ENCODE measurements at regions not wholly inside any gene's neighbourhood (a gene's known extent, or its start where the extent isn't known, plus 50 kb on each side); places are given as distances from the start of the nearest gene placed in this dataset.

GRCh38 chr2:192953116-192953515, 758.4 kb upstream of the TMEFF2 start (continued):
- no peak for TF ChIP-seq CHD7 (IDR thresholded peaks at IDR 0.05; ENCODE audit: insufficient replicate concordance, low read length)
- TF ChIP-seq ZNF274 (IDR thresholded peaks at IDR 0.05; ENCODE audit: borderline replicate concordance, extremely low read depth, low read length): no peak
- no peak for TF ChIP-seq TBP (IDR thresholded peaks at IDR 0.05; ENCODE audit: low read depth, low read length)
- no peak for TF ChIP-seq JUN (IDR thresholded peaks at IDR 0.05; ENCODE audit: low read depth, low read length)
- TF ChIP-seq ATF3 (IDR thresholded peaks at IDR 0.05; ENCODE audit: insufficient read depth, low read depth, low read length): no peak
- TF ChIP-seq SP2 (IDR thresholded peaks at IDR 0.05; ENCODE audit: low read length): no peak
